K562 (cell line): ENCODE measurements at regions not wholly inside any gene's neighbourhood (a gene's known extent, or its start where the extent isn't known, plus 50 kb on each side); places are given as distances from the start of the nearest gene placed in this dataset.

Source experiments
- ATAC-seq: fragments of 200-7000 bp; cut with Tn5 transposase; 3 replicates; pipeline ENCODE4 v1.9.1; 2020; ENCODE audit warnings: moderate library complexity
- BruUV-seq: library from RNA; stranded (reverse); fragments of 400-500 nt; replicated peaks from 2 replicates; lab custom pipeline; 2021; lab: Mats Ljungman, UMichigan
- CTCF ChIA-PET: fragments of 300-600 bp; formaldehyde crosslinking; extraction: SDS; loops from one replicate; lab custom pipeline; 2021; ENCODE audit warnings: low intra/inter-chr PET ratio; lab: Yijun Ruan, JAX
- POLR2A ChIA-PET: fragments of 300-600, 350-650 bp; sonication (Branson Sonifier 250); formaldehyde crosslinking; extraction: SDS; loops from one replicate; lab custom pipeline; 2021; ENCODE audit warnings: antibody characterized with exemption, inconsistent platforms; lab: Yijun Ruan, JAX
- DNase-seq, 4 experiments: peaks; one replicate each; pipeline versions ENCODE4 v3.0.0 to v3.0.0-alpha.2; 2011 to 2018; ENCODE audit warnings: low spot score in 3 of 4, mixed read lengths in 3 of 4; ENCODE audit errors: extremely low read depth in 1 of 4
- FAIRE-seq: peaks from 2 replicates; lab custom pipeline; 2011; peaks lifted over from hg19 to GRCh38; lab: Jason Lieb, UNC
- H2AFZ ChIP-seq: 2 replicates; pipeline ENCODE4 v1.6.0; 2011; ENCODE audit warnings: low read depth, low read length, control low read depth, inconsistent platforms
- H3K27ac ChIP-seq: fragments of 200-600 bp; 3 replicates; pipeline ENCODE4 v1.8.0; 2011; ENCODE audit warnings: low read depth, mild to moderate bottlenecking, control low read depth, inconsistent platforms, low read length, moderate library complexity, mixed read lengths; ENCODE audit errors: extremely low read depth
- H3K27me3 ChIP-seq, 2 experiments: fragments of 300-600 bp in 1 of 2; 2 replicates in 1 of 2; 3 replicates in 1 of 2; pipeline versions ENCODE4 v1.6.0 to v1.8.0; 2011; ENCODE audit warnings: inconsistent platforms in 2 of 2, low read length in 2 of 2, mild to moderate bottlenecking in 1 of 2, mixed read lengths in 1 of 2, moderate library complexity in 1 of 2; ENCODE audit not compliant: control insufficient read depth in 2 of 2, insufficient read depth in 2 of 2
- H3K36me3 ChIP-seq: fragments of 300-600 bp; 3 replicates; pipeline ENCODE4 v1.8.0; 2011; ENCODE audit warnings: mild to moderate bottlenecking, low read length, inconsistent platforms; ENCODE audit not compliant: control insufficient read depth, insufficient read depth
- H3K4me1 ChIP-seq, 2 experiments: fragments of 200-600 bp in 1 of 2; replicated peaks in 1 of 2; 2 replicates in 1 of 2; 3 replicates in 1 of 2; pipeline versions ENCODE4 v1.5.1 to v1.8.0; 2011; ENCODE audit warnings: inconsistent platforms in 2 of 2, low read length in 2 of 2, mild to moderate bottlenecking in 1 of 2, mixed read lengths in 1 of 2, moderate library complexity in 1 of 2; ENCODE audit not compliant: control insufficient read depth in 2 of 2, insufficient read depth in 2 of 2
- H3K4me2 ChIP-seq: 2 replicates; pipeline ENCODE4 v1.6.1; 2011; ENCODE audit warnings: low read length, control low read depth, inconsistent platforms, mixed read lengths; ENCODE audit not compliant: insufficient read depth
- H3K4me3 ChIP-seq: fragments of 200-600 bp; sonication (generic), shearing (Covaris generic); 2 replicates; pipeline ENCODE4 v1.5.1; 2016; ENCODE audit warnings: control low read depth, inconsistent platforms
- H3K79me2 ChIP-seq: fragments of 200-600 bp; 3 replicates; pipeline ENCODE4 v1.8.0; 2011; ENCODE audit warnings: low read length, inconsistent platforms; ENCODE audit not compliant: control insufficient read depth, insufficient read depth
- H3K9ac ChIP-seq, 2 experiments: 2 replicates each; pipeline versions ENCODE4 v1.6.0 to v1.6.1; 2011; ENCODE audit warnings: low read depth in 2 of 2, low read length in 2 of 2, control low read depth in 1 of 2, inconsistent platforms in 1 of 2, mild to moderate bottlenecking in 1 of 2, mixed read lengths in 1 of 2; ENCODE audit not compliant: insufficient read depth in 1 of 2
- H3K9me1 ChIP-seq: one replicate; pipeline ENCODE4 v1.6.0; 2011; ENCODE audit warnings: inconsistent platforms, mild to moderate bottlenecking, low read length, moderate library complexity; ENCODE audit not compliant: control insufficient read depth, insufficient read depth
- H3K9me3 ChIP-seq: replicated peaks from 2 replicates; pipeline ENCODE4 v1.5.1; 2011; ENCODE audit warnings: low read depth, low read length, inconsistent platforms; ENCODE audit not compliant: control insufficient read depth, insufficient read depth
- H4K20me1 ChIP-seq: replicated peaks from 2 replicates; pipeline ENCODE4 v1.6.1; 2011; ENCODE audit warnings: low read length, inconsistent platforms, mixed read lengths; ENCODE audit not compliant: control insufficient read depth, insufficient read depth
- DIDO1 ChIP-seq: fragments of 450-650 bp; IDR thresholded peaks from 2 replicates; pipeline ENCODE4 v1.6.1; 2016; ENCODE audit warnings: low read depth, missing biosample characterization, missing genetic modification characterization
- FUS ChIP-seq: fragments of 200-400 bp; formaldehyde crosslinking; optimal IDR thresholded peaks from 2 replicates; pipeline ENCODE3; 2017; ENCODE audit warnings: low read depth, low read length
- MCM3 ChIP-seq: fragments of 450-650 bp; IDR thresholded peaks from 2 replicates; pipeline ENCODE4 v1.6.1; 2016
- MTA2 ChIP-seq: fragments of 450-650 bp; IDR thresholded peaks from 2 replicates; pipeline ENCODE4 v1.6.1; 2016; ENCODE audit warnings: low read depth
- MXI1 ChIP-seq: IDR thresholded peaks from 2 replicates; pipeline ENCODE4 v1.6.1; 2011; ENCODE audit warnings: low read depth, mild to moderate bottlenecking, improper control_type of control experiment, low read length
- MYNN ChIP-seq, 2 experiments: sonication (generic); formaldehyde crosslinking in 1 of 2; IDR thresholded peaks; 2 replicates each; pipeline versions ENCODE4 v1.5.0 to v1.6.1; 2016 to 2020; ENCODE audit warnings: antibody characterized with exemption in 1 of 2, missing genetic modification reagents in 1 of 2
- TOE1 ChIP-seq, 2 experiments: fragments of 450-650 bp in 1 of 2; sonication (generic) in 1 of 2; formaldehyde crosslinking in 1 of 2; IDR thresholded peaks; 2 replicates each; pipeline versions ENCODE4 v1.7.1 to v1.8.0; 2016 to 2022; ENCODE audit warnings: borderline replicate concordance in 2 of 2, mild to moderate bottlenecking in 2 of 2, antibody characterized with exemption in 1 of 2, inconsistent platforms in 1 of 2, low read depth in 1 of 2, missing genetic modification reagents in 1 of 2, moderate library complexity in 1 of 2
- ZNF184 ChIP-seq: sonication (generic); formaldehyde crosslinking; IDR thresholded peaks from 2 replicates; pipeline ENCODE4 v1.5.0; 2020; ENCODE audit warnings: missing genetic modification reagents
- in situ Hi-C: fragments of 300-500 bp; cut with MboI; formaldehyde crosslinking; loops from 4 replicates; pipeline ENCODE4 v1.15.0; 2018; ENCODE audit warnings: inconsistent platforms, mixed read lengths
- intact Hi-C: fragments of 100-400 bp; cut with micrococcal nuclease; formaldehyde crosslinking; loops from 2 replicates; pipeline ENCODE4 v1.14.2; 2022
- TF ChIP-seq, protein P1 (sequence below): fragments of 250-450 bp; sonication (Bioruptor Pico); IDR thresholded peaks from 2 replicates; pipeline ENCODE4 v1.9.0; 2021; ENCODE audit warnings: mild to moderate bottlenecking
- TF ChIP-seq, protein P2 (sequence below): fragments of 200-600 bp; sonication (generic); IDR thresholded peaks from one replicate; pipeline ENCODE4 v1.6.1; 2012; ENCODE audit warnings: mild to moderate bottlenecking, low read depth, low read length, inconsistent platforms
- TF ChIP-seq, protein P3 (sequence below): fragments of 250-450 bp; sonication (Bioruptor Pico); IDR thresholded peaks from 2 replicates; pipeline ENCODE4 v1.5.1; 2021; ENCODE audit warnings: mild to moderate bottlenecking

DNA sequence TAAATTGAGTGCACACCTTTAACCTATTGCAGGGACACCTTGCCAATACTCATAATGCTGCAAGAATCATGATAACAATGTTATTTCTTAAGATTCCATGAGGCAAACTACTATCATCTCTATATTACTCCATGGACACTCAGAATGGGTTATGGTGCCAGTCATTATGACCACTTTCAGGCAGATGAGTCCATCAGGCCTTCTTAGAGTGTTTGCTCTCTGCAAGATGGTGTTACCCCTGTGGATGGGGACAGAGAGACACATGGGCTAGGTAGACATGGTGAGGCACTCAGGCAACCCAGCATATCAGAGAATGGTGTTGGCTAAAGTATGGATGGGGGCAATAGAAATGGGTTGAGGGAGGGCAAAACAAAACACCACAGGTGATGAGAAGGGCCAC, 59.7 kb downstream of the XCL2 start:
- no peaks in the 10 kb centered on the region for H3K9me3 ChIP-seq
- H3K36me3 ChIP-seq, result no peaks in the 10 kb centered on the region
- no peak for ATAC-seq
- no peaks in the 10 kb centered on the region for H3K9me1 ChIP-seq
- H3K4me3 ChIP-seq, result no peak overlapping the region
- intact Hi-C loops (no loop called here), in situ Hi-C loops (no loop called here)
- peaks cover 0 to 6% of the 10 kb centered on the region in 2 experiments; a peak in 2 of 5 replicates for H3K27me3 ChIP-seq
- DNase-seq, result no peak
- no TSS peak for BruUV-seq
- H3K4me2 ChIP-seq, result no peak overlapping the region
- no peak overlapping the region for H3K27ac ChIP-seq
- no peaks in the 10 kb centered on the region for H4K20me1 ChIP-seq
- no peak for FAIRE-seq
- CTCF ChIA-PET, result no interaction called here
- H3K4me1 ChIP-seq, result no peaks in the 10 kb centered on the region
- POLR2A ChIA-PET, result no interaction called here
- H2AFZ ChIP-seq, result no peak overlapping the region
- H3K9ac ChIP-seq, result no peak overlapping the region
- H3K79me2 ChIP-seq, result no peaks in the 10 kb centered on the region
- TF ChIP-seq, protein P1, sequence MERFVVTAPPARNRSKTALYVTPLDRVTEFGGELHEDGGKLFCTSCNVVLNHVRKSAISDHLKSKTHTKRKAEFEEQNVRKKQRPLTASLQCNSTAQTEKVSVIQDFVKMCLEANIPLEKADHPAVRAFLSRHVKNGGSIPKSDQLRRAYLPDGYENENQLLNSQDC (CRISPR knock-in tag), result no peak
- TF ChIP-seq, protein P2, sequence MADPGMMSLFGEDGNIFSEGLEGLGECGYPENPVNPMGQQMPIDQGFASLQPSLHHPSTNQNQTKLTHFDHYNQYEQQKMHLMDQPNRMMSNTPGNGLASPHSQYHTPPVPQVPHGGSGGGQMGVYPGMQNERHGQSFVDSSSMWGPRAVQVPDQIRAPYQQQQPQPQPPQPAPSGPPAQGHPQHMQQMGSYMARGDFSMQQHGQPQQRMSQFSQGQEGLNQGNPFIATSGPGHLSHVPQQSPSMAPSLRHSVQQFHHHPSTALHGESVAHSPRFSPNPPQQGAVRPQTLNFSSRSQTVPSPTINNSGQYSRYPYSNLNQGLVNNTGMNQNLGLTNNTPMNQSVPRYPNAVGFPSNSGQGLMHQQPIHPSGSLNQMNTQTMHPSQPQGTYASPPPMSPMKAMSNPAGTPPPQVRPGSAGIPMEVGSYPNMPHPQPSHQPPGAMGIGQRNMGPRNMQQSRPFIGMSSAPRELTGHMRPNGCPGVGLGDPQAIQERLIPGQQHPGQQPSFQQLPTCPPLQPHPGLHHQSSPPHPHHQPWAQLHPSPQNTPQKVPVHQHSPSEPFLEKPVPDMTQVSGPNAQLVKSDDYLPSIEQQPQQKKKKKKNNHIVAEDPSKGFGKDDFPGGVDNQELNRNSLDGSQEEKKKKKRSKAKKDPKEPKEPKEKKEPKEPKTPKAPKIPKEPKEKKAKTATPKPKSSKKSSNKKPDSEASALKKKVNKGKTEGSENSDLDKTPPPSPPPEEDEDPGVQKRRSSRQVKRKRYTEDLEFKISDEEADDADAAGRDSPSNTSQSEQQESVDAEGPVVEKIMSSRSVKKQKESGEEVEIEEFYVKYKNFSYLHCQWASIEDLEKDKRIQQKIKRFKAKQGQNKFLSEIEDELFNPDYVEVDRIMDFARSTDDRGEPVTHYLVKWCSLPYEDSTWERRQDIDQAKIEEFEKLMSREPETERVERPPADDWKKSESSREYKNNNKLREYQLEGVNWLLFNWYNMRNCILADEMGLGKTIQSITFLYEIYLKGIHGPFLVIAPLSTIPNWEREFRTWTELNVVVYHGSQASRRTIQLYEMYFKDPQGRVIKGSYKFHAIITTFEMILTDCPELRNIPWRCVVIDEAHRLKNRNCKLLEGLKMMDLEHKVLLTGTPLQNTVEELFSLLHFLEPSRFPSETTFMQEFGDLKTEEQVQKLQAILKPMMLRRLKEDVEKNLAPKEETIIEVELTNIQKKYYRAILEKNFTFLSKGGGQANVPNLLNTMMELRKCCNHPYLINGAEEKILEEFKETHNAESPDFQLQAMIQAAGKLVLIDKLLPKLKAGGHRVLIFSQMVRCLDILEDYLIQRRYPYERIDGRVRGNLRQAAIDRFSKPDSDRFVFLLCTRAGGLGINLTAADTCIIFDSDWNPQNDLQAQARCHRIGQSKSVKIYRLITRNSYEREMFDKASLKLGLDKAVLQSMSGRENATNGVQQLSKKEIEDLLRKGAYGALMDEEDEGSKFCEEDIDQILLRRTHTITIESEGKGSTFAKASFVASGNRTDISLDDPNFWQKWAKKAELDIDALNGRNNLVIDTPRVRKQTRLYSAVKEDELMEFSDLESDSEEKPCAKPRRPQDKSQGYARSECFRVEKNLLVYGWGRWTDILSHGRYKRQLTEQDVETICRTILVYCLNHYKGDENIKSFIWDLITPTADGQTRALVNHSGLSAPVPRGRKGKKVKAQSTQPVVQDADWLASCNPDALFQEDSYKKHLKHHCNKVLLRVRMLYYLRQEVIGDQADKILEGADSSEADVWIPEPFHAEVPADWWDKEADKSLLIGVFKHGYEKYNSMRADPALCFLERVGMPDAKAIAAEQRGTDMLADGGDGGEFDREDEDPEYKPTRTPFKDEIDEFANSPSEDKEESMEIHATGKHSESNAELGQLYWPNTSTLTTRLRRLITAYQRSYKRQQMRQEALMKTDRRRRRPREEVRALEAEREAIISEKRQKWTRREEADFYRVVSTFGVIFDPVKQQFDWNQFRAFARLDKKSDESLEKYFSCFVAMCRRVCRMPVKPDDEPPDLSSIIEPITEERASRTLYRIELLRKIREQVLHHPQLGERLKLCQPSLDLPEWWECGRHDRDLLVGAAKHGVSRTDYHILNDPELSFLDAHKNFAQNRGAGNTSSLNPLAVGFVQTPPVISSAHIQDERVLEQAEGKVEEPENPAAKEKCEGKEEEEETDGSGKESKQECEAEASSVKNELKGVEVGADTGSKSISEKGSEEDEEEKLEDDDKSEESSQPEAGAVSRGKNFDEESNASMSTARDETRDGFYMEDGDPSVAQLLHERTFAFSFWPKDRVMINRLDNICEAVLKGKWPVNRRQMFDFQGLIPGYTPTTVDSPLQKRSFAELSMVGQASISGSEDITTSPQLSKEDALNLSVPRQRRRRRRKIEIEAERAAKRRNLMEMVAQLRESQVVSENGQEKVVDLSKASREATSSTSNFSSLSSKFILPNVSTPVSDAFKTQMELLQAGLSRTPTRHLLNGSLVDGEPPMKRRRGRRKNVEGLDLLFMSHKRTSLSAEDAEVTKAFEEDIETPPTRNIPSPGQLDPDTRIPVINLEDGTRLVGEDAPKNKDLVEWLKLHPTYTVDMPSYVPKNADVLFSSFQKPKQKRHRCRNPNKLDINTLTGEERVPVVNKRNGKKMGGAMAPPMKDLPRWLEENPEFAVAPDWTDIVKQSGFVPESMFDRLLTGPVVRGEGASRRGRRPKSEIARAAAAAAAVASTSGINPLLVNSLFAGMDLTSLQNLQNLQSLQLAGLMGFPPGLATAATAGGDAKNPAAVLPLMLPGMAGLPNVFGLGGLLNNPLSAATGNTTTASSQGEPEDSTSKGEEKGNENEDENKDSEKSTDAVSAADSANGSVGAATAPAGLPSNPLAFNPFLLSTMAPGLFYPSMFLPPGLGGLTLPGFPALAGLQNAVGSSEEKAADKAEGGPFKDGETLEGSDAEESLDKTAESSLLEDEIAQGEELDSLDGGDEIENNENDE, result no peak
- TF ChIP-seq FUS, result no peak
- TF ChIP-seq TOE1 (IDR thresholded peaks at IDR 0.05; ENCODE audit: borderline replicate concordance), result no peak
- no peak for TF ChIP-seq TOE1 (CRISPR knock-in tag; IDR thresholded peaks at IDR 0.05; ENCODE audit: borderline replicate concordance, low read depth)
- no peak for TF ChIP-seq MYNN (IDR thresholded peaks at IDR 0.05)
- TF ChIP-seq MYNN (CRISPR knock-in tag; IDR thresholded peaks at IDR 0.05), result no peak
- TF ChIP-seq, protein P3, sequence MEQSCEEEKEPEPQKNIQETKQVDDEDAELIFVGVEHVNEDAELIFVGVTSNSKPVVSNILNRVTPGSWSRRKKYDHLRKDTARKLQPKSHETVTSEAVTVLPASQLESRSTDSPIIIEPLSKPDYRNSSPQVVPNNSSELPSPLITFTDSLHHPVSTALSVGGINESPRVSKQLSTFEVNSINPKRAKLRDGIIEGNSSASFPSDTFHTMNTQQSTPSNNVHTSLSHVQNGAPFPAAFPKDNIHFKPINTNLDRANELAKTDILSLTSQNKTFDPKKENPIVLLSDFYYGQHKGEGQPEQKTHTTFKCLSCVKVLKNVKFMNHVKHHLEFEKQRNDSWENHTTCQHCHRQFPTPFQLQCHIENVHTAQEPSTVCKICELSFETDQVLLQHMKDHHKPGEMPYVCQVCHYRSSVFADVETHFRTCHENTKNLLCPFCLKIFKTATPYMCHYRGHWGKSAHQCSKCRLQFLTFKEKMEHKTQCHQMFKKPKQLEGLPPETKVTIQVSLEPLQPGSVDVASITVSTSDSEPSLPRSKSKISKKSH (CRISPR knock-in tag), result no peak
- no peak for TF ChIP-seq MXI1
- TF ChIP-seq DIDO1 (tag), result no peak
- TF ChIP-seq MCM3, result no peak
- no peak for TF ChIP-seq ZNF184 (CRISPR knock-in tag)
- no peak for TF ChIP-seq MTA2
